ENCODE measurements at regions not wholly inside any gene's neighbourhood (a gene's known extent, or its start where the extent isn't known, plus 50 kb on each side); places are given as distances from the start of the nearest gene placed in this dataset.

- Histone ChIP-seq H3K4me1 (no peaks in the 10 kb centered on the region), H3K27ac (no peak overlapping the region), H3K4me3 (no peak overlapping the region), H3K36me3 (ENCODE audit: low read depth, missing control alignments) (no peaks in the 10 kb centered on the region), H3K27me3 (no peaks in the 10 kb centered on the region), H3K9me3 (no peaks in the 10 kb centered on the region)
- intact Hi-C loops (cut with DNase I; ENCODE audit: low total_unique reads): no loop called here
- DNase-seq: no peak
- WGBS, 2 donors: 42 to 47% methylated on average over 4 of the region's 4 CpGs
- TF ChIP-seq POLR2A (IDR thresholded peaks at IDR 0.05) (no peak), CTCF (IDR thresholded peaks at IDR 0.05) (no peak)
These were observed 255.0 kb upstream of the RBFOX1 start for GRCh38 chr16:7077636-7078035.

GRCh38 chr16:7074715-7075114, 257.9 kb upstream of the RBFOX1 start:
- Histone ChIP-seq H3K27me3 (no peaks in the 10 kb centered on the region), H3K4me3 (no peak overlapping the region), H3K4me1 (no peaks in the 10 kb centered on the region), H3K9me3 (no peaks in the 10 kb centered on the region), H3K27ac (no peak overlapping the region), H3K36me3 (ENCODE audit: low read depth, missing control alignments) (no peaks in the 10 kb centered on the region)
- no peak for DNase-seq
- WGBS, 2 donors: 92 to 95% methylated on average over 4 of the region's 4 CpGs
- TF ChIP-seq CTCF (IDR thresholded peaks at IDR 0.05) (no peak), POLR2A (IDR thresholded peaks at IDR 0.05) (no peak)
- intact Hi-C loops (cut with DNase I; ENCODE audit: low total_unique reads): no loop called here

GRCh38 chr16:7057458-7057857, 275.2 kb upstream of the RBFOX1 start:
- TF ChIP-seq POLR2A (IDR thresholded peaks at IDR 0.05) (no peak), CTCF (IDR thresholded peaks at IDR 0.05) (no peak)
- Histone ChIP-seq H3K27ac (no peak overlapping the region), H3K9me3 (no peaks in the 10 kb centered on the region), H3K36me3 (ENCODE audit: low read depth, missing control alignments) (no peaks in the 10 kb centered on the region), H3K4me1 (no peaks in the 10 kb centered on the region), H3K27me3 (no peaks in the 10 kb centered on the region), H3K4me3 (no peak overlapping the region)
- no peak for DNase-seq
- 86 to 89% methylated on average over 5 of the region's 5 CpGs for WGBS, 2 donors
- intact Hi-C loops (cut with DNase I; ENCODE audit: low total_unique reads): no loop called here

- WGBS, 2 donors: 50 to 55% methylated on average over 6 of the region's 6 CpGs
- no peaks in the 10 kb centered on the region for H3K9me3 ChIP-seq
- DNase-seq: peak; percentile 34
- H3K27ac ChIP-seq: no peak overlapping the region
- intact Hi-C loops (cut with DNase I; ENCODE audit: low total_unique reads): no loop called here
- no peaks in the 10 kb centered on the region for H3K27me3 ChIP-seq
- no peak overlapping the region for H3K4me3 ChIP-seq
- TF ChIP-seq CTCF (IDR thresholded peaks at IDR 0.05) (no peak), POLR2A (IDR thresholded peaks at IDR 0.05) (no peak)
- H3K4me1 ChIP-seq: no peaks in the 10 kb centered on the region
- H3K36me3 ChIP-seq (ENCODE audit: low read depth, missing control alignments): no peaks in the 10 kb centered on the region
These were observed 277.2 kb upstream of the RBFOX1 start for GRCh38 chr16:7055443-7055842.

GRCh38 chr16:7051591-7052349, 280.9 kb upstream of the RBFOX1 start:
- no peaks in the 10 kb centered on the region for H3K36me3 ChIP-seq (ENCODE audit: low read depth, missing control alignments)
- no peaks in the 10 kb centered on the region for H3K27me3 ChIP-seq
- no peak for DNase-seq
- H3K9me3 ChIP-seq: no peaks in the 10 kb centered on the region
- intact Hi-C loops (cut with DNase I; ENCODE audit: low total_unique reads): no loop called here
- no peaks in the 10 kb centered on the region for H3K4me1 ChIP-seq
- TF ChIP-seq CTCF (IDR thresholded peaks at IDR 0.05) (no peak), POLR2A (IDR thresholded peaks at IDR 0.05) (no peak)
- no peak overlapping the region for H3K27ac ChIP-seq
- H3K4me3 ChIP-seq: no peak overlapping the region
- 58 to 63% methylated on average over 4 of the region's 4 CpGs for WGBS, 2 donors
